IMR-90 (cell line): ENCODE measurements at regions not wholly inside any gene's neighbourhood (a gene's known extent, or its start where the extent isn't known, plus 50 kb on each side); places are given as distances from the start of the nearest gene placed in this dataset.

ENCODE experiments used
- ATAC-seq: fragments of 200-7000 bp; cut with Tn5 transposase; 2 replicates; pipeline ENCODE4 v1.9.1; 2020; ENCODE audit warnings: low read depth, mild to moderate bottlenecking, moderate library complexity
- BruUV-seq: library from RNA; stranded (reverse); fragments of 400-500 nt; replicated peaks from 2 replicates; lab custom pipeline; 2021; lab: Mats Ljungman, UMichigan
- CTCF ChIA-PET: fragments of 300-600 bp; formaldehyde crosslinking; extraction: SDS; loops from one replicate; lab custom pipeline; 2021; ENCODE audit warnings: antibody characterized with exemption; lab: Yijun Ruan, JAX
- POLR2A ChIA-PET: fragments of 300-600 bp; sonication (Branson Sonifier 250); formaldehyde crosslinking; loops from one replicate; lab custom pipeline; 2022; ENCODE audit warnings: antibody characterized with exemption; ENCODE audit not compliant: unreplicated experiment; lab: Charles Lee
- DNase-seq: peaks from one replicate; pipeline ENCODE4 v3.0.0; 2013
- H2AFZ ChIP-seq: replicated peaks from 2 replicates; pipeline ENCODE3; 2013; ENCODE audit warnings: low read length, mild to moderate bottlenecking; ENCODE audit not compliant: poor library complexity
- H2AK5ac ChIP-seq: 2 replicates; pipeline ENCODE4 v1.6.1; 2013; ENCODE audit warnings: low read depth, low read length, inconsistent platforms
- H2AK9ac ChIP-seq: replicated peaks from 2 replicates; pipeline ENCODE3; 2013; ENCODE audit warnings: mild to moderate bottlenecking, low read depth, low read length, moderate library complexity; ENCODE audit not compliant: poor library complexity
- H2BK120ac ChIP-seq: 2 replicates; pipeline ENCODE4 v1.6.1; 2013; ENCODE audit warnings: low read depth, low read length, inconsistent platforms
- H2BK15ac ChIP-seq: 3 replicates; pipeline ENCODE4 v1.6.1; 2013; ENCODE audit warnings: low read depth, low read length, inconsistent platforms
- H2BK20ac ChIP-seq: 2 replicates; pipeline ENCODE4 v1.6.1; 2013; ENCODE audit warnings: low read depth, mild to moderate bottlenecking, inconsistent platforms, low read length, moderate library complexity
- H2BK5ac ChIP-seq: 2 replicates; pipeline ENCODE4 v1.6.1; 2013; ENCODE audit warnings: mild to moderate bottlenecking, low read depth, low read length, inconsistent platforms; ENCODE audit not compliant: poor library complexity, severe bottlenecking
- H3K14ac ChIP-seq: replicated peaks from 2 replicates; pipeline ENCODE4 v1.6.1; 2013; ENCODE audit warnings: low read depth, low read length, inconsistent platforms
- H3K18ac ChIP-seq: 2 replicates; pipeline ENCODE4 v1.6.1; 2013; ENCODE audit warnings: low read depth, low read length, control low read depth
- H3K23ac ChIP-seq: 2 replicates; pipeline ENCODE4 v1.6.1; 2013; ENCODE audit warnings: low read depth, low read length, inconsistent platforms
- H3K27ac ChIP-seq: 2 replicates; pipeline ENCODE4 v1.5.1; 2013; ENCODE audit warnings: mild to moderate bottlenecking, control low read depth, low read length; ENCODE audit not compliant: insufficient read depth
- H3K27me3 ChIP-seq: 2 replicates; pipeline ENCODE4 v1.6.1; 2013; ENCODE audit warnings: low read length; ENCODE audit not compliant: control insufficient read depth, insufficient read depth
- H3K36me3 ChIP-seq: 2 replicates; pipeline ENCODE4 v1.6.1; 2013; ENCODE audit warnings: low read length, mixed read lengths; ENCODE audit not compliant: control insufficient read depth, insufficient read depth
- H3K4ac ChIP-seq: 2 replicates; pipeline ENCODE4 v1.6.1; 2013; ENCODE audit warnings: low read depth, low read length, inconsistent platforms
- H3K4me1 ChIP-seq: 2 replicates; pipeline ENCODE4 v1.6.1; 2013; ENCODE audit warnings: low read length, mixed read lengths; ENCODE audit not compliant: control insufficient read depth, insufficient read depth
- H3K4me2 ChIP-seq: 2 replicates; pipeline ENCODE4 v1.6.1; 2013; ENCODE audit warnings: low read depth, mild to moderate bottlenecking, control low read depth, low read length, moderate library complexity
- H3K4me3 ChIP-seq: 2 replicates; pipeline ENCODE4 v1.5.1; 2013; ENCODE audit warnings: low read depth, mild to moderate bottlenecking, control low read depth, low read length, moderate library complexity; ENCODE audit not compliant: insufficient read depth
- H3K56ac ChIP-seq: 2 replicates; pipeline ENCODE4 v1.6.1; 2013; ENCODE audit warnings: low read length, inconsistent platforms; ENCODE audit not compliant: insufficient read depth; ENCODE audit errors: extremely low read depth
- H3K79me1 ChIP-seq, 2 experiments: 2 replicates each; pipeline ENCODE4 v1.6.1; 2013; ENCODE audit warnings: low read length in 2 of 2, inconsistent platforms in 1 of 2, low read depth in 1 of 2
- H3K9ac ChIP-seq: 2 replicates; pipeline ENCODE4 v1.6.1; 2013; ENCODE audit warnings: low read depth, low read length, control low read depth
- H3K9me1 ChIP-seq: 2 replicates; pipeline ENCODE4 v1.6.1; 2013; ENCODE audit warnings: low read length, inconsistent platforms; ENCODE audit not compliant: insufficient read depth
- H3K9me3 ChIP-seq: 2 replicates; pipeline ENCODE4 v1.6.1; 2013; ENCODE audit warnings: low read length; ENCODE audit not compliant: control insufficient read depth, insufficient read depth
- H4K20me1 ChIP-seq: 2 replicates; pipeline ENCODE4 v1.6.1; 2013; ENCODE audit warnings: low read length, inconsistent platforms; ENCODE audit not compliant: insufficient read depth
- H4K5ac ChIP-seq: 2 replicates; pipeline ENCODE4 v1.6.1; 2013; ENCODE audit warnings: mild to moderate bottlenecking, low read depth, low read length, control low read depth
- H4K8ac ChIP-seq, 2 experiments: 2 replicates each; pipeline ENCODE4 v1.6.1; 2013; ENCODE audit warnings: low read depth in 2 of 2, low read length in 2 of 2, control low read depth in 1 of 2, inconsistent platforms in 1 of 2
- H4K91ac ChIP-seq: 2 replicates; pipeline ENCODE4 v1.6.1; 2013; ENCODE audit warnings: low read depth, low read length, inconsistent platforms; ENCODE audit not compliant: insufficient read depth
- CEBPB ChIP-seq: IDR thresholded peaks from 2 replicates; pipeline ENCODE4 v1.6.1; 2012; ENCODE audit warnings: low read depth, low read length, improper control_type of control experiment
- MAZ ChIP-seq: IDR thresholded peaks from 2 replicates; pipeline ENCODE4 v1.6.1; 2012; ENCODE audit warnings: low read depth, mild to moderate bottlenecking, low read length, improper control_type of control experiment, moderate library complexity, borderline replicate concordance
- RAD21 ChIP-seq: IDR thresholded peaks from 2 replicates; pipeline ENCODE4 v1.6.1; 2012; ENCODE audit warnings: low read length, improper control_type of control experiment
- RCOR1 ChIP-seq: IDR thresholded peaks from 2 replicates; pipeline ENCODE4 v1.6.1; 2012; ENCODE audit warnings: mild to moderate bottlenecking, low read length, improper control_type of control experiment; ENCODE audit not compliant: insufficient replicate concordance
- RFX5 ChIP-seq: IDR thresholded peaks from 2 replicates; pipeline ENCODE4 v1.8.0; 2012; ENCODE audit warnings: low read depth, mild to moderate bottlenecking, low read length, moderate library complexity
- SMC3 ChIP-seq: fragments of 150-350 bp; IDR thresholded peaks from 2 replicates; pipeline ENCODE4 v1.6.1; 2016; ENCODE audit warnings: low read depth, mild to moderate bottlenecking, antibody characterized with exemption, low read length, moderate library complexity
- WGBS, 2 experiments: methylation state at CpG; one replicate each; pipeline versions ENCODE4 v1.1.5 to v1.1.7; 2013; ENCODE audit warnings: missing lambda C conversion rate in 2 of 2; ENCODE audit not compliant: insufficient read length in 1 of 2; ENCODE audit errors: extremely low coverage in 2 of 2; 5-methylcytosine and 5-hydroxymethylcytosine counted together
- dilution Hi-C: fragments of 300-500 bp; cut with HindIII; formaldehyde crosslinking; loops from one replicate; pipeline ENCODE4 v1.14.3; 2018; ENCODE audit warnings: low sequenced_read_pairs; ENCODE audit not compliant: unreplicated experiment
- in situ Hi-C: fragments of 300-500 bp; cut with MboI; formaldehyde crosslinking; loops from 3 replicates; pipeline ENCODE4 v1.14.3; 2019; ENCODE audit warnings: low sequenced_read_pairs, inconsistent platforms, mixed read lengths
- intact Hi-C: fragments of 100-400 bp; cut with micrococcal nuclease; formaldehyde crosslinking; loops from 2 replicates; pipeline ENCODE4 v1.10.0; 2022

DNA sequence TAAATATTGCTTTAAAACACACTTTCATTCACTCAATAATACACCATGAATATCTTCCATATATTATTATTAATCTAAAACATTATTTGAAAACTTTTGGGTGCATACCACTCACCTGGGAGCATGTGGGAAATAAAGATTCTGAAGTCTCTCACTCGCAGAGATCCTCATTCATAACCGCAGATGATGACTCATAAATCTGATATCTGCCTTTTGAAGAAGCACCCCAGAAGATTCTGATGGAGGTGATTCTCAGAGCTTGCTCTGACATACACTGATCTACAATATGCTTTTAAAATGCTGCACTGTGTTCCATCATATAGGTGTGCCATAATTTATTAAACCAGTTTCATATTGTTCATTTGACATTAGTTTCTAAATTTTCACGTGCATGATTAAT is 135.0 kb upstream of the SGK1 start (continued):
- TF ChIP-seq MAZ, result no peak
- TF ChIP-seq RAD21, result no peak

DNA sequence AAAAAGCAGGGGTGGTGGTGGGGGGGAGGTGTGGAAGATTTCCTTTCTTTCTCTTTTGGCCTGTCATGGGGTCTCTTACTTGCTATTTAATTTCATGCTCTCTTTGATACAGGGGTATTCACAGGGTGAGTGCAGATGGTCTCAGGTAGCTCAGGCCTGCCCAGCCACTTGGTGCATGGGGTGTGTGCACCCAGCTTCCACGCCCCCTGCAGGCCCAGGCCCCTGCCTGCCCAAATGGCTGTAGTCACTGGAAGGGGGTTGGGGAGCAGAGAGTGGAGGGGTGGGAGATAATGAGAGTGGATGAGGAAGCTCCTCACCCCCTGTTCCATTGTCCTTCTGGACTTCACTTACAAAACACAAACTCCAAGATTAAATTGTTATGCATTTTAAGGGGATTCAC is 133.6 kb upstream of the SGK1 start:
- dilution Hi-C loops (no loop called here), intact Hi-C loops (no loop called here), in situ Hi-C loops (no loop called here)
- H3K9me1 ChIP-seq, result peaks cover 11% of the 10 kb centered on the region; the same call in 1 of the 2 replicates
- ATAC-seq (no peak), DNase-seq (no peak)
- H3K4ac ChIP-seq, result no peak overlapping the region
- H2BK120ac ChIP-seq, result no peak overlapping the region
- no peak overlapping the region; the same call in 1 of the 2 replicates for H4K91ac ChIP-seq
- H2AK9ac ChIP-seq, result no peak overlapping the region
- no peak overlapping the region; the same call in 2 of the 3 replicates for H2BK15ac ChIP-seq
- no peak overlapping the region for H3K14ac ChIP-seq
- no peaks in the 10 kb centered on the region for H3K9me3 ChIP-seq
- no peaks in the 10 kb centered on the region for H3K36me3 ChIP-seq
- BruUV-seq, result no TSS peak
- CTCF ChIA-PET, result no interaction called here
- no peak overlapping the region for H3K56ac ChIP-seq
- H2BK5ac ChIP-seq, result no peak overlapping the region
- H3K79me1 ChIP-seq, result no peaks in the 10 kb centered on the region
- no peak for TF ChIP-seq CEBPB
- TF ChIP-seq RCOR1, result no peak
- TF ChIP-seq SMC3, result no peak
- no peak for TF ChIP-seq MAZ
- TF ChIP-seq RFX5, result no peak
- H3K4me3 ChIP-seq, result no peak overlapping the region
- H3K4me1 ChIP-seq, result peaks cover 8% of the 10 kb centered on the region
- no peak overlapping the region for H2BK20ac ChIP-seq
- H4K8ac ChIP-seq, result no peak overlapping the region
- no peak overlapping the region for H3K23ac ChIP-seq
- no peak overlapping the region for H2AFZ ChIP-seq
- H3K27me3 ChIP-seq, result no peaks in the 10 kb centered on the region
- H3K4me2 ChIP-seq, result no peak overlapping the region
- no peak overlapping the region for H4K5ac ChIP-seq
- H4K20me1 ChIP-seq, result no peaks in the 10 kb centered on the region
- no peak overlapping the region for H3K27ac ChIP-seq
- H3K18ac ChIP-seq, result no peak overlapping the region
- no peak overlapping the region for H3K9ac ChIP-seq
- POLR2A ChIA-PET, result no interaction called here
- H2AK5ac ChIP-seq, result no peak overlapping the region; the same call in 1 of the 2 replicates
- WGBS, 2 experiments, result no CpG with 5 or more reads among the region's 1 CpG
